HCT116 (cell line): ENCODE measurements at regions not wholly inside any gene's neighbourhood (a gene's known extent, or its start where the extent isn't known, plus 50 kb on each side); places are given as distances from the start of the nearest gene placed in this dataset.

Source experiments
- ATAC-seq: fragments of 200-7000 bp; cut with Tn5 transposase; 2 replicates; pipeline ENCODE4 v1.9.1; 2020; ENCODE audit warnings: mild to moderate bottlenecking, moderate library complexity
- BruUV-seq: library from RNA; stranded (reverse); fragments of 400-500 nt; replicated peaks from 2 replicates; lab custom pipeline; 2021; lab: Mats Ljungman, UMichigan
- CTCF ChIA-PET: fragments of 300-600 bp; sonication (Branson Sonifier 250); formaldehyde crosslinking; loops from one replicate; lab custom pipeline; 2021; ENCODE audit warnings: antibody characterized with exemption; lab: Charles Lee
- POLR2A ChIA-PET: fragments of 300-600, 350-600 bp; sonication (Branson Sonifier 250); formaldehyde crosslinking; loops from one replicate; lab custom pipeline; 2021; ENCODE audit warnings: antibody characterized with exemption; lab: Charles Lee
- RAD21 ChIA-PET, 2 experiments: fragments of 300-600 bp; sonication (Branson Sonifier 250); formaldehyde crosslinking; loops; one replicate each; lab custom pipeline; 2023; ENCODE audit warnings: low total read pairs in 2 of 2; ENCODE audit not compliant: uncharacterized antibody in 2 of 2, unreplicated experiment in 2 of 2, low non-redundant PET in 1 of 2; lab: Charles Lee
- DNase-seq: peaks from one replicate; pipeline ENCODE4 v3.0.0-alpha.2; 2010; ENCODE audit warnings: low read depth, low spot score
- H2AFZ ChIP-seq: fragments of 200-600 bp; shearing (Covaris generic), sonication (generic); 2 replicates; pipeline ENCODE4 v1.6.1; 2017; ENCODE audit warnings: low read depth, mixed run types, mixed read lengths, antibody characterized with exemption, low read length; ENCODE audit not compliant: poor library complexity, severe bottlenecking
- H3K27ac ChIP-seq: 2 replicates; pipeline ENCODE4 v1.5.1; 2012; ENCODE audit warnings: low read depth, low read length
- H3K27me3 ChIP-seq: fragments of 200-600 bp; sonication (generic); 2 replicates; pipeline ENCODE4 v1.6.1; 2016; ENCODE audit warnings: mixed run types, low read length, mixed read lengths; ENCODE audit not compliant: insufficient read depth
- H3K36me3 ChIP-seq, 2 experiments: fragments of 200-500 bp in 1 of 2; fragments of 200-600 bp in 1 of 2; sonication (Bioruptor generic) in 1 of 2; sonication (generic) in 1 of 2; 2 replicates each; pipeline versions ENCODE4 v1.5.1 to v1.6.1; 2014 to 2016; ENCODE audit warnings: low read length in 2 of 2, inconsistent platforms in 1 of 2, mixed read lengths in 1 of 2, mixed run types in 1 of 2; ENCODE audit not compliant: insufficient read depth in 2 of 2, control insufficient read depth in 1 of 2
- H3K4me1 ChIP-seq, 2 experiments: fragments of 200-600 bp in 1 of 2; sonication (generic) in 1 of 2; 2 replicates each; pipeline versions ENCODE4 v1.5.1 to v1.6.1; 2012 to 2017; ENCODE audit warnings: low read length in 2 of 2, inconsistent platforms in 1 of 2, mild to moderate bottlenecking in 1 of 2, mixed read lengths in 1 of 2, mixed run types in 1 of 2, moderate library complexity in 1 of 2; ENCODE audit not compliant: insufficient read depth in 2 of 2, control insufficient read depth in 1 of 2
- H3K4me2 ChIP-seq: fragments of 200-600 bp; sonication (generic); 2 replicates; pipeline ENCODE4 v1.6.1; 2017; ENCODE audit warnings: mixed run types, low read length, mixed read lengths
- H3K4me3 ChIP-seq, 2 experiments: fragments of 200-600 bp in 1 of 2; sonication (generic) in 1 of 2; replicated peaks in 1 of 2; 2 replicates each; pipeline ENCODE4 v1.5.1; 2011 to 2016; ENCODE audit warnings: low read length in 2 of 2, control low read depth in 1 of 2, low read depth in 1 of 2, mild to moderate bottlenecking in 1 of 2, mixed read lengths in 1 of 2, mixed run types in 1 of 2
- H3K79me2 ChIP-seq: fragments of 200-600 bp; sonication (generic); 2 replicates; pipeline ENCODE4 v1.6.1; 2017; ENCODE audit warnings: mild to moderate bottlenecking, mixed run types, low read length, moderate library complexity, mixed read lengths; ENCODE audit not compliant: insufficient read depth
- H3K9ac ChIP-seq: fragments of 200-600 bp; sonication (generic); 2 replicates; pipeline ENCODE4 v1.6.1; 2016; ENCODE audit warnings: low read length, mixed read lengths
- H3K9me2 ChIP-seq: fragments of 200-600 bp; sonication (generic), shearing (Covaris generic); 2 replicates; pipeline ENCODE4 v1.6.1; 2017; ENCODE audit warnings: mixed run types, mild to moderate bottlenecking, moderate library complexity; ENCODE audit not compliant: insufficient read depth
- H3K9me3 ChIP-seq, 2 experiments: fragments of 200-500 bp in 1 of 2; fragments of 200-600 bp in 1 of 2; sonication (Bioruptor generic) in 1 of 2; sonication (generic) in 1 of 2; 2 replicates each; pipeline ENCODE4 v1.6.1; 2014 to 2017; ENCODE audit warnings: low read length in 2 of 2, mixed read lengths in 2 of 2, inconsistent platforms in 1 of 2, low read depth in 1 of 2, mild to moderate bottlenecking in 1 of 2, mixed run types in 1 of 2, moderate library complexity in 1 of 2; ENCODE audit not compliant: control insufficient read depth in 1 of 2, insufficient read depth in 1 of 2
- H4K20me1 ChIP-seq: fragments of 200-600 bp; sonication (generic), shearing (Covaris generic); 2 replicates; pipeline ENCODE4 v1.6.1; 2017; ENCODE audit warnings: mixed run types, mild to moderate bottlenecking, moderate library complexity; ENCODE audit not compliant: insufficient read depth
- CEBPB ChIP-seq: IDR thresholded peaks from 2 replicates; pipeline ENCODE4 v1.6.1; 2012; ENCODE audit warnings: low read depth
- CTCF ChIP-seq, 3 experiments: fragments of 200-600 bp in 1 of 3; sonication (generic) in 1 of 3; IDR thresholded peaks in 2 of 3; conservative IDR thresholded peaks in 1 of 3; 2 replicates each; pipeline ENCODE4 v1.5.1; 2012 to 2017; ENCODE audit warnings: low read depth in 2 of 3, low read length in 2 of 3, antibody characterized with exemption in 1 of 3, borderline replicate concordance in 1 of 3, control low read depth in 1 of 3, mild to moderate bottlenecking in 1 of 3, mixed read lengths in 1 of 3, mixed run types in 1 of 3, moderate library complexity in 1 of 3; ENCODE audit not compliant: insufficient read depth in 1 of 3
- ELF1 ChIP-seq: IDR thresholded peaks from 2 replicates; pipeline ENCODE4 v1.6.1; 2012; ENCODE audit warnings: low read depth, borderline replicate concordance
- EZH2 ChIP-seq: fragments of 200-600 bp; sonication (generic); IDR thresholded peaks from 2 replicates; pipeline ENCODE4 v1.6.1; 2017; ENCODE audit warnings: antibody characterized with exemption, mixed run types
- EZH2phosphoT487 ChIP-seq: fragments of 200-600 bp; IDR thresholded peaks from 2 replicates; pipeline ENCODE4 v1.6.1; 2018; ENCODE audit warnings: antibody characterized with exemption, borderline replicate concordance
- POLR2A ChIP-seq: IDR thresholded peaks from 2 replicates; pipeline ENCODE4 v1.7.0; 2011; ENCODE audit warnings: borderline replicate concordance; ENCODE audit not compliant: insufficient read depth, insufficient read length; ENCODE audit errors: extremely low read depth
- POLR2AphosphoS5 ChIP-seq: IDR thresholded peaks from 2 replicates; pipeline ENCODE4 v1.6.1; 2011; ENCODE audit warnings: mild to moderate bottlenecking, low read depth, low read length, moderate library complexity
- RAD21 ChIP-seq: IDR thresholded peaks from 2 replicates; pipeline ENCODE4 v1.6.1; 2012; ENCODE audit warnings: low read depth, mild to moderate bottlenecking
- REST ChIP-seq: IDR thresholded peaks from 2 replicates; pipeline ENCODE4 v1.6.1; 2012; ENCODE audit warnings: low read depth
- SRF ChIP-seq: IDR thresholded peaks from 2 replicates; pipeline ENCODE4 v1.6.1; 2012; ENCODE audit warnings: low read depth
- TCF7L2 ChIP-seq: IDR thresholded peaks from 2 replicates; pipeline ENCODE4 v1.7.0; 2011; ENCODE audit warnings: borderline replicate concordance, inconsistent platforms; ENCODE audit not compliant: insufficient read depth, insufficient read length; ENCODE audit errors: extremely low read depth
- ZBTB33 ChIP-seq: IDR thresholded peaks from 2 replicates; pipeline ENCODE4 v1.6.1; 2011; ENCODE audit warnings: mild to moderate bottlenecking, low read length, moderate library complexity; ENCODE audit not compliant: insufficient replicate concordance; ENCODE audit errors: extremely low read depth
- ZFX ChIP-seq: fragments of 450-650 bp; IDR thresholded peaks from 2 replicates; pipeline ENCODE4 v1.6.1; 2017
- ZNF274 ChIP-seq: fragments of 200-500 bp; sonication (Bioruptor generic); IDR thresholded peaks from 2 replicates; pipeline ENCODE4 v1.6.1; 2014; ENCODE audit warnings: mild to moderate bottlenecking, low read depth, low read length, inconsistent platforms
- intact Hi-C: fragments of 100-400 bp; cut with micrococcal nuclease; formaldehyde crosslinking; loops from 2 replicates; pipeline ENCODE4 v1.10.0; 2022

DNA sequence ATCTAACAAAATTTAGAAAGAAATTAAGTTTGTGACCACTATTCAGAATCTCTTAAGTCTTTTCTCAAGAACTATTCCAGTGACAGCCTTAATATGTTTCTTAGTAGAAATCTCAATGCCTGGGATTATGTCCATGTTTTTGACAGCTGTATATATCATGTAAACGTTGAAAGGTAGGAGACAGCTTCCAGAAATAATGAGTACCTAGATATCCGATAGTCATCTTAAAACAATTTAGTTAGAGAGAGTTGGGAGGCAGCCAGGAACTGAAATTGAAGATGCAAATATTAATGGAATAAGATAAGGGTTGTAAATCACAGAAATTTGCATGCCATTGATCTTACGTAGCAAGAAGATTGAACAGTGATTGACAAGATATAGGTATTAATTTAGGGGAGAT is 955.2 kb downstream of the JRKL start:
- BruUV-seq: no TSS peak
- RAD21 ChIA-PET: no interaction called here
- Histone ChIP-seq H3K4me3 (no peak overlapping the region), H3K9me3 (peaks cover 0 to 5% of the 10 kb centered on the region in 2 experiments; a peak in 2 of 4 replicates), H3K4me2 (no peak overlapping the region), H3K9me2 (no peaks in the 10 kb centered on the region), H4K20me1 (no peaks in the 10 kb centered on the region), H3K27ac (no peak overlapping the region), H3K9ac (no peak overlapping the region), H3K79me2 (no peaks in the 10 kb centered on the region), H2AFZ (no peak overlapping the region), H3K4me1 (no peaks in the 10 kb centered on the region), H3K27me3 (no peaks in the 10 kb centered on the region), H3K36me3 (no peaks in the 10 kb centered on the region)
- TF ChIP-seq ELF1: no peak
- no peak for TF ChIP-seq CEBPB
- no peak for TF ChIP-seq POLR2A
- TF ChIP-seq EZH2phosphoT487: no peak
- TF ChIP-seq POLR2AphosphoS5: no peak
- no peak for TF ChIP-seq TCF7L2
- no peak for TF ChIP-seq CTCF (IDR thresholded peaks at IDR 0.05 in 2 of 3, conservative IDR thresholded peaks at IDR 0.05 in 1 of 3; ENCODE audit: borderline replicate concordance in 1 of 3, insufficient read depth in 1 of 3, low read depth in 2 of 3, low read length in 2 of 3)
- no peak for TF ChIP-seq ZBTB33
- TF ChIP-seq ZNF274: no peak
- no peak for TF ChIP-seq REST
- TF ChIP-seq ZFX: no peak
- no peak for TF ChIP-seq EZH2
- TF ChIP-seq SRF: no peak
- no peak for TF ChIP-seq RAD21
- no peak for DNase-seq
- POLR2A ChIA-PET: no interaction called here
- no peak for ATAC-seq
- intact Hi-C loops: no loop called here
- CTCF ChIA-PET: no interaction called here
